IMR-90 (cell line): ENCODE measurements at regions not wholly inside any gene's neighbourhood (a gene's known extent, or its start where the extent isn't known, plus 50 kb on each side); places are given as distances from the start of the nearest gene placed in this dataset.
"Not testable (repeated sequence)": the region's sequence is repeated elsewhere in the genome, so short reads cannot be mapped to it uniquely, and the experiment has no call there.

Experiments
- ATAC-seq: fragments of 200-7000 bp; cut with Tn5 transposase; 2 replicates; pipeline ENCODE4 v1.9.1; 2020; ENCODE audit warnings: low read depth, mild to moderate bottlenecking, moderate library complexity
- BruUV-seq: library from RNA; stranded (reverse); fragments of 400-500 nt; replicated peaks from 2 replicates; lab custom pipeline; 2021; lab: Mats Ljungman, UMichigan
- CTCF ChIA-PET: fragments of 300-600 bp; formaldehyde crosslinking; extraction: SDS; loops from one replicate; lab custom pipeline; 2021; ENCODE audit warnings: antibody characterized with exemption; lab: Yijun Ruan, JAX
- POLR2A ChIA-PET: fragments of 300-600 bp; sonication (Branson Sonifier 250); formaldehyde crosslinking; loops from one replicate; lab custom pipeline; 2022; ENCODE audit warnings: antibody characterized with exemption; ENCODE audit not compliant: unreplicated experiment; lab: Charles Lee
- DNase-seq: peaks from one replicate; pipeline ENCODE4 v3.0.0; 2013
- H2AFZ ChIP-seq: replicated peaks from 2 replicates; pipeline ENCODE3; 2013; ENCODE audit warnings: low read length, mild to moderate bottlenecking; ENCODE audit not compliant: poor library complexity
- H2AK5ac ChIP-seq: 2 replicates; pipeline ENCODE4 v1.6.1; 2013; ENCODE audit warnings: low read depth, low read length, inconsistent platforms
- H2AK9ac ChIP-seq: replicated peaks from 2 replicates; pipeline ENCODE3; 2013; ENCODE audit warnings: mild to moderate bottlenecking, low read depth, low read length, moderate library complexity; ENCODE audit not compliant: poor library complexity
- H2BK120ac ChIP-seq: 2 replicates; pipeline ENCODE4 v1.6.1; 2013; ENCODE audit warnings: low read depth, low read length, inconsistent platforms
- H2BK15ac ChIP-seq: 3 replicates; pipeline ENCODE4 v1.6.1; 2013; ENCODE audit warnings: low read depth, low read length, inconsistent platforms
- H2BK20ac ChIP-seq: 2 replicates; pipeline ENCODE4 v1.6.1; 2013; ENCODE audit warnings: low read depth, mild to moderate bottlenecking, inconsistent platforms, low read length, moderate library complexity
- H2BK5ac ChIP-seq: 2 replicates; pipeline ENCODE4 v1.6.1; 2013; ENCODE audit warnings: mild to moderate bottlenecking, low read depth, low read length, inconsistent platforms; ENCODE audit not compliant: poor library complexity, severe bottlenecking
- H3K14ac ChIP-seq: replicated peaks from 2 replicates; pipeline ENCODE4 v1.6.1; 2013; ENCODE audit warnings: low read depth, low read length, inconsistent platforms
- H3K18ac ChIP-seq: 2 replicates; pipeline ENCODE4 v1.6.1; 2013; ENCODE audit warnings: low read depth, low read length, control low read depth
- H3K23ac ChIP-seq: 2 replicates; pipeline ENCODE4 v1.6.1; 2013; ENCODE audit warnings: low read depth, low read length, inconsistent platforms
- H3K27ac ChIP-seq: 2 replicates; pipeline ENCODE4 v1.5.1; 2013; ENCODE audit warnings: mild to moderate bottlenecking, control low read depth, low read length; ENCODE audit not compliant: insufficient read depth
- H3K27me3 ChIP-seq: 2 replicates; pipeline ENCODE4 v1.6.1; 2013; ENCODE audit warnings: low read length; ENCODE audit not compliant: control insufficient read depth, insufficient read depth
- H3K36me3 ChIP-seq: 2 replicates; pipeline ENCODE4 v1.6.1; 2013; ENCODE audit warnings: low read length, mixed read lengths; ENCODE audit not compliant: control insufficient read depth, insufficient read depth
- H3K4ac ChIP-seq: 2 replicates; pipeline ENCODE4 v1.6.1; 2013; ENCODE audit warnings: low read depth, low read length, inconsistent platforms
- H3K4me1 ChIP-seq: 2 replicates; pipeline ENCODE4 v1.6.1; 2013; ENCODE audit warnings: low read length, mixed read lengths; ENCODE audit not compliant: control insufficient read depth, insufficient read depth
- H3K4me2 ChIP-seq: 2 replicates; pipeline ENCODE4 v1.6.1; 2013; ENCODE audit warnings: low read depth, mild to moderate bottlenecking, control low read depth, low read length, moderate library complexity
- H3K4me3 ChIP-seq: 2 replicates; pipeline ENCODE4 v1.5.1; 2013; ENCODE audit warnings: low read depth, mild to moderate bottlenecking, control low read depth, low read length, moderate library complexity; ENCODE audit not compliant: insufficient read depth
- H3K56ac ChIP-seq: 2 replicates; pipeline ENCODE4 v1.6.1; 2013; ENCODE audit warnings: low read length, inconsistent platforms; ENCODE audit not compliant: insufficient read depth; ENCODE audit errors: extremely low read depth
- H3K79me1 ChIP-seq, 2 experiments: 2 replicates each; pipeline ENCODE4 v1.6.1; 2013; ENCODE audit warnings: low read length in 2 of 2, inconsistent platforms in 1 of 2, low read depth in 1 of 2
- H3K9ac ChIP-seq: 2 replicates; pipeline ENCODE4 v1.6.1; 2013; ENCODE audit warnings: low read depth, low read length, control low read depth
- H3K9me1 ChIP-seq: 2 replicates; pipeline ENCODE4 v1.6.1; 2013; ENCODE audit warnings: low read length, inconsistent platforms; ENCODE audit not compliant: insufficient read depth
- H3K9me3 ChIP-seq: 2 replicates; pipeline ENCODE4 v1.6.1; 2013; ENCODE audit warnings: low read length; ENCODE audit not compliant: control insufficient read depth, insufficient read depth
- H4K20me1 ChIP-seq: 2 replicates; pipeline ENCODE4 v1.6.1; 2013; ENCODE audit warnings: low read length, inconsistent platforms; ENCODE audit not compliant: insufficient read depth
- H4K5ac ChIP-seq: 2 replicates; pipeline ENCODE4 v1.6.1; 2013; ENCODE audit warnings: mild to moderate bottlenecking, low read depth, low read length, control low read depth
- H4K8ac ChIP-seq, 2 experiments: 2 replicates each; pipeline ENCODE4 v1.6.1; 2013; ENCODE audit warnings: low read depth in 2 of 2, low read length in 2 of 2, control low read depth in 1 of 2, inconsistent platforms in 1 of 2
- H4K91ac ChIP-seq: 2 replicates; pipeline ENCODE4 v1.6.1; 2013; ENCODE audit warnings: low read depth, low read length, inconsistent platforms; ENCODE audit not compliant: insufficient read depth
- BHLHE40 ChIP-seq: fragments of 150-350 bp; IDR thresholded peaks from 2 replicates; pipeline ENCODE4 v1.6.1; 2016; ENCODE audit warnings: mild to moderate bottlenecking, low read depth, low read length
- FOS ChIP-seq: fragments of 150-350 bp; IDR thresholded peaks from 2 replicates; pipeline ENCODE4 v1.6.1; 2016; ENCODE audit warnings: low read depth, low read length
- MXI1 ChIP-seq: IDR thresholded peaks from 2 replicates; pipeline ENCODE4 v1.6.1; 2012; ENCODE audit warnings: low read depth, mild to moderate bottlenecking, low read length, moderate library complexity, borderline replicate concordance
- WGBS, 2 experiments: methylation state at CpG; one replicate each; pipeline versions ENCODE4 v1.1.5 to v1.1.7; 2013; ENCODE audit warnings: missing lambda C conversion rate in 2 of 2; ENCODE audit not compliant: insufficient read length in 1 of 2; ENCODE audit errors: extremely low coverage in 2 of 2; 5-methylcytosine and 5-hydroxymethylcytosine counted together
- dilution Hi-C: fragments of 300-500 bp; cut with HindIII; formaldehyde crosslinking; loops from one replicate; pipeline ENCODE4 v1.14.3; 2018; ENCODE audit warnings: low sequenced_read_pairs; ENCODE audit not compliant: unreplicated experiment
- in situ Hi-C: fragments of 300-500 bp; cut with MboI; formaldehyde crosslinking; loops from 3 replicates; pipeline ENCODE4 v1.14.3; 2019; ENCODE audit warnings: low sequenced_read_pairs, inconsistent platforms, mixed read lengths
- intact Hi-C: fragments of 100-400 bp; cut with micrococcal nuclease; formaldehyde crosslinking; loops from 2 replicates; pipeline ENCODE4 v1.10.0; 2022

DNA sequence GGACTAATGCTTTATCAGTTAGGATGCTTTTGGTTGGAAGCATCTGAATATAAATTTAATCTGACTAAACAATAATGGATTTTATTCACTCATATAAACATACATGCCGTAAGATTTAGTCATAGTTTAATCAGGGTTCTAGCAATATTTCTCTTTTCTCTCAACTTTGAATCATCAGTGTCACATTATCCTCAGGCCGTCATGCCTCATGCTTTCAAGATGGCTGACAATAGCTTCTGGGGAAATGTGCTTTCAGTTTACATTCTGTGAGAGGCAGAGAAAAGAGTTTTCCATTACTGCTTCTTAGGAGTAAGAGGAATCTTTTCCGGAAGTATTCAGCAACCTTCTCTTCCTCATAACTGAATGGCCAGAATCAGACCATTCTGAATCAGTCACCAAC is 162.2 kb downstream of the GJA1 start:
- intact Hi-C loops (no loop called here), in situ Hi-C loops (loop anchor here (10.0 kb wide), 1 partner anchor 163 kb away; the partner anchor contains the start of gene GJA1), dilution Hi-C loops (no loop called here)
- TF ChIP-seq FOS (peak; percentile 40; the same call in 1 of the 2 replicates), BHLHE40 (no peak), MXI1 (0 out of 2 replicates have a peak, but pooled peaks have one; percentile 39)
- peak overlapping the region; percentile 44; the same call in 1 of the 2 replicates for H3K4me2 ChIP-seq
- peak overlapping the region; percentile 53; the same call in 1 of the 2 replicates for H3K27ac ChIP-seq
- H2BK120ac ChIP-seq, result peak overlapping the region; percentile 96
- H3K27me3 ChIP-seq, result no peaks in the 10 kb centered on the region
- peak; percentile 87 for ATAC-seq
- peak overlapping the region; percentile 96; the same call in 1 of the 2 replicates for H3K18ac ChIP-seq
- H3K9me1 ChIP-seq, result no peaks in the 10 kb centered on the region
- peak overlapping the region; percentile 94 for H2BK20ac ChIP-seq
- H3K9me3 ChIP-seq, result no peaks in the 10 kb centered on the region
- H2AFZ ChIP-seq, result peak overlapping the region; percentile 40
- H3K23ac ChIP-seq, result peak overlapping the region; percentile 74; the same call in 1 of the 2 replicates
- H4K91ac ChIP-seq, result peak overlapping the region; percentile 73
- no peak overlapping the region for H2AK5ac ChIP-seq
- no TSS peak for BruUV-seq
- peaks cover 8% of the 10 kb centered on the region for H3K4me1 ChIP-seq
- H2BK15ac ChIP-seq, result peak overlapping the region; percentile 71
- peak; percentile 90 for DNase-seq
- H4K8ac ChIP-seq, result peak overlapping the region; percentile 90 to 94
- H4K5ac ChIP-seq, result peak overlapping the region; percentile 99
- H3K79me1 ChIP-seq, result no peaks in the 10 kb centered on the region
- no peak overlapping the region for H3K4me3 ChIP-seq
- H3K4ac ChIP-seq, result peak overlapping the region; percentile 77; the same call in 1 of the 2 replicates
- ChIA-PET POLR2A (no interaction called here), CTCF (no interaction called here)
- peak overlapping the region; percentile 69; the same call in 1 of the 2 replicates for H3K56ac ChIP-seq
- no peaks in the 10 kb centered on the region for H3K36me3 ChIP-seq
- no peak overlapping the region for H2AK9ac ChIP-seq
- H2BK5ac ChIP-seq, result peak overlapping the region; percentile 98
- no CpG with 5 or more reads among the region's 3 CpGs for WGBS, 2 experiments
- H4K20me1 ChIP-seq, result no peaks in the 10 kb centered on the region
- peak overlapping the region; percentile 92 for H3K14ac ChIP-seq
- H3K9ac ChIP-seq, result no peak overlapping the region

DNA sequence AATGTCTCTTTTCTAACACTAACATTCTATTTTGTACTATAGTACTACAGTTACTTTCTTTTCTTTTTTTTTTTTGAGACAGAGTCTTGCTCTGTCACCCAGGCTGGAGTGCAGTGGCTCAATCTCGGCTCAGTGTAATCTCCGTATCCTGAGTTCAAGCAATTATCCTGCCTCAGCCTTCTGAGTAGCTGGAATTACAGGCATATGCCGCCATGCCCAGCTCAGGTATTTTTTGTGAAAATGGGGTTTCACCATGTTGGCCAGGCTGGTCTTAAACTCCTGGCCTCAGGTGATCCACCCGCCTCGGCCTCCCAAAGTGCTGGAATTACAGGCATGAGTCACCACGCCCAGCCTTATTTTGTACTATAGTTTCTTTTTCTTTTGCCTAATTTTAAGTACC is 163.9 kb downstream of the GJA1 start:
- H3K56ac ChIP-seq, H3K79me1 ChIP-seq, ATAC-seq, H2BK120ac ChIP-seq, H3K4me1 ChIP-seq, H2BK20ac ChIP-seq, H4K91ac ChIP-seq, H3K23ac ChIP-seq, H4K20me1 ChIP-seq, H2AK5ac ChIP-seq, H2AFZ ChIP-seq, H3K4ac ChIP-seq, H3K9ac ChIP-seq, BruUV-seq, dilution Hi-C loops, POLR2A ChIA-PET, H2BK5ac ChIP-seq, H3K4me2 ChIP-seq, H2BK15ac ChIP-seq, H3K36me3 ChIP-seq, H3K9me1 ChIP-seq, H2AK9ac ChIP-seq, H3K14ac ChIP-seq, H4K8ac ChIP-seq, H3K4me3 ChIP-seq, intact Hi-C loops, DNase-seq, H3K9me3 ChIP-seq, H3K27me3 ChIP-seq: not testable (repeated sequence)
- Histone ChIP-seq H4K5ac (peak overlapping the region; percentile 28; the same call in 1 of the 2 replicates), H3K18ac (peak overlapping the region; percentile 54; the same call in 1 of the 2 replicates), H3K27ac (peak overlapping the region; percentile 61; the same call in 1 of the 2 replicates)
- WGBS, 2 experiments, result no CpG with 5 or more reads among the region's 6 CpGs
- CTCF ChIA-PET, result interaction anchor here (0.6 to 0.7 kb wide), 2 partner anchors 110 to 199 kb away, joined by 3 to 10 read pairs; no protein-coding TSS in a partner anchor
- in situ Hi-C loops, result loop anchor here (10.0 kb wide), 1 partner anchor 165 kb away; the partner anchor contains the start of gene GJA1
